OCI-LY3 (cell line): ENCODE measurements at regions not wholly inside any gene's neighbourhood (a gene's known extent, or its start where the extent isn't known, plus 50 kb on each side); places are given as distances from the start of the nearest gene placed in this dataset.

Experiments
- H2AFZ ChIP-seq: fragments of 200-600, 300-600 bp; shearing (Covaris generic); 2 replicates; pipeline ENCODE4 v1.6.0; 2014; ENCODE audit warnings: antibody characterized with exemption, low read depth, low read length
- H3K27ac ChIP-seq: fragments of 200-600, 300-600 bp; sonication (generic); 2 replicates; pipeline ENCODE4 v1.5.1; 2014; ENCODE audit warnings: mild to moderate bottlenecking, low read length, moderate library complexity, mixed read lengths
- H3K27me3 ChIP-seq: fragments of 200-600, 300-600 bp; sonication (generic); 2 replicates; pipeline ENCODE4 v1.6.1; 2014; ENCODE audit warnings: low read depth, low read length, mixed read lengths
- H3K36me3 ChIP-seq: fragments of 200-600, 300-600 bp; sonication (generic); replicated peaks from 2 replicates; pipeline ENCODE3; 2014; ENCODE audit warnings: low read depth, low read length, mixed read lengths
- H3K4me1 ChIP-seq: fragments of 300-600, 200-600 bp; sonication (generic); 2 replicates; pipeline ENCODE4 v1.6.1; 2014; ENCODE audit warnings: low read length, mixed read lengths
- H3K4me2 ChIP-seq: fragments of 200-600, 300-600 bp; sonication (generic); 2 replicates; pipeline ENCODE4 v1.6.1; 2014; ENCODE audit warnings: low read length, mixed read lengths
- H3K4me3 ChIP-seq: fragments of 300-600, 200-600 bp; sonication (generic); 2 replicates; pipeline ENCODE4 v1.5.1; 2014; ENCODE audit warnings: antibody characterized with exemption, mild to moderate bottlenecking, low read length, moderate library complexity
- H3K79me2 ChIP-seq: fragments of 300-600, 200-600 bp; shearing (Covaris generic); 2 replicates; pipeline ENCODE4 v1.6.1; 2014; ENCODE audit warnings: mild to moderate bottlenecking, low read length, mixed read lengths
- H3K9ac ChIP-seq: fragments of 300-600, 200-600 bp; shearing (Covaris generic); 2 replicates; pipeline ENCODE4 v1.6.0; 2014; ENCODE audit warnings: mild to moderate bottlenecking, low read length, moderate library complexity
- H3K9me3 ChIP-seq: fragments of 200-600, 300-600 bp; shearing (Covaris generic); 2 replicates; pipeline ENCODE4 v1.6.1; 2014; ENCODE audit warnings: low read length, mixed read lengths; ENCODE audit not compliant: insufficient read depth
- H4K20me1 ChIP-seq: fragments of 200-600, 300-600 bp; sonication (generic); 2 replicates; pipeline ENCODE4 v1.6.1; 2016; ENCODE audit warnings: low read length, mixed read lengths; ENCODE audit not compliant: insufficient read depth
- EZH2phosphoT487 ChIP-seq: fragments of 200-600 bp; shearing (Covaris generic); IDR thresholded peaks from 2 replicates; pipeline ENCODE4 v1.6.1; 2018; ENCODE audit warnings: antibody characterized with exemption, mixed run types, low read depth
- TF ChIP-seq, protein P1 (sequence below): fragments of 200-600, 300-600 bp; sonication (generic); IDR thresholded peaks from 2 replicates; pipeline ENCODE4 v1.5.1; 2014; ENCODE audit warnings: antibody characterized with exemption, low read length, low read depth

DNA sequence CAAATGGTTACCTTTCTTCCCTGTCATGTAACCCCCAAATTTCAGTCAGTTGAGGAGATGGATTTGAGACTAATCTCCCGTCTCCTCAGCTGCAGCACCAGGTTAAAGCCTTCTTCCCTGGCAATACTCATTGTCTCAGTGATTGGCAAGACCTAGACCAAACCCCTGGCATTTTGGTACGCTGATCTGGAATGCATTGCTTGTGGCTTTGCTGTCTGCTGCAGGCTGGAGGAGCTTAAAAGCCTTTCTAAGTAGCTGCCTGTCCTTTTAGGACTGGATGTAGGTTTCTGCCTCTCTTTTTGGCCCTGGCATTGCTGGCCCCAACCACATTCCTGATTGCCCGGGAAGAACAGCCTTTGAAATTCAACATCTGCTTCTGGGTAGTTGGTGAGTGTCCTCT, 729.6 kb upstream of the GJE1 start:
- Histone ChIP-seq H3K79me2 (no peaks in the 10 kb centered on the region), H3K4me2 (no peak overlapping the region), H3K9me3 (peaks cover 3% of the 10 kb centered on the region; the same call in 1 of the 2 replicates), H3K27me3 (no peaks in the 10 kb centered on the region), H3K27ac (no peak overlapping the region), H2AFZ (no peak overlapping the region), H3K4me1 (0 out of 2 replicates have a peak, but pooled peaks cover 8% of the 10 kb centered on the region), H4K20me1 (no peaks in the 10 kb centered on the region), H3K9ac (no peak overlapping the region), H3K4me3 (no peak overlapping the region), H3K36me3 (no peaks in the 10 kb centered on the region)
- no peak for TF ChIP-seq EZH2phosphoT487
- TF ChIP-seq, protein P1, sequence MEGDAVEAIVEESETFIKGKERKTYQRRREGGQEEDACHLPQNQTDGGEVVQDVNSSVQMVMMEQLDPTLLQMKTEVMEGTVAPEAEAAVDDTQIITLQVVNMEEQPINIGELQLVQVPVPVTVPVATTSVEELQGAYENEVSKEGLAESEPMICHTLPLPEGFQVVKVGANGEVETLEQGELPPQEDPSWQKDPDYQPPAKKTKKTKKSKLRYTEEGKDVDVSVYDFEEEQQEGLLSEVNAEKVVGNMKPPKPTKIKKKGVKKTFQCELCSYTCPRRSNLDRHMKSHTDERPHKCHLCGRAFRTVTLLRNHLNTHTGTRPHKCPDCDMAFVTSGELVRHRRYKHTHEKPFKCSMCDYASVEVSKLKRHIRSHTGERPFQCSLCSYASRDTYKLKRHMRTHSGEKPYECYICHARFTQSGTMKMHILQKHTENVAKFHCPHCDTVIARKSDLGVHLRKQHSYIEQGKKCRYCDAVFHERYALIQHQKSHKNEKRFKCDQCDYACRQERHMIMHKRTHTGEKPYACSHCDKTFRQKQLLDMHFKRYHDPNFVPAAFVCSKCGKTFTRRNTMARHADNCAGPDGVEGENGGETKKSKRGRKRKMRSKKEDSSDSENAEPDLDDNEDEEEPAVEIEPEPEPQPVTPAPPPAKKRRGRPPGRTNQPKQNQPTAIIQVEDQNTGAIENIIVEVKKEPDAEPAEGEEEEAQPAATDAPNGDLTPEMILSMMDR = no peak

DNA sequence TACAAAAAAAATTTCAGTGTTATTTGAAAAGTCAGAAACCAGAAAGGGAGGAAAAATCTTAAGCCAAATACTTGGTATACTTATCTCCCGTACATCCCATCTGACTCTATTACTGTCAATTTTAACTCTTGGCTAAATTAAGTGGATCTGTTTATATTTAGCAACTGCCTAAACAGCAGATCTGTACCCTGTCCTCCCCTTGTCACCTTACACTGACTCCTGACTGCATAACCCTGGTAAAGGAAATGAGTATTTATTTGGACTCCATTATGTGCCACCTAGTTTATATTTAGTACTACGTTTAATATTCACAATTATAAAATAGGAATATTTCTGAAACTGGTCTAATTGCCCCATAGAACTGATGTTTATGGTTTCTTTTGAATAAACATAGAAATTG, 730.2 kb upstream of the GJE1 start:
- no peaks in the 10 kb centered on the region for H4K20me1 ChIP-seq
- no peak overlapping the region for H3K4me3 ChIP-seq
- no peak overlapping the region for H2AFZ ChIP-seq
- TF ChIP-seq EZH2phosphoT487 = no peak
- TF ChIP-seq, protein P1 = no peak
- no peaks in the 10 kb centered on the region for H3K36me3 ChIP-seq
- H3K27ac ChIP-seq = no peak overlapping the region
- H3K4me1 ChIP-seq = 0 out of 2 replicates have a peak, but pooled peaks cover 8% of the 10 kb centered on the region
- H3K79me2 ChIP-seq = no peaks in the 10 kb centered on the region
- no peaks in the 10 kb centered on the region for H3K27me3 ChIP-seq
- H3K9ac ChIP-seq = no peak overlapping the region
- no peak overlapping the region for H3K4me2 ChIP-seq
- no peaks in the 10 kb centered on the region for H3K9me3 ChIP-seq

DNA sequence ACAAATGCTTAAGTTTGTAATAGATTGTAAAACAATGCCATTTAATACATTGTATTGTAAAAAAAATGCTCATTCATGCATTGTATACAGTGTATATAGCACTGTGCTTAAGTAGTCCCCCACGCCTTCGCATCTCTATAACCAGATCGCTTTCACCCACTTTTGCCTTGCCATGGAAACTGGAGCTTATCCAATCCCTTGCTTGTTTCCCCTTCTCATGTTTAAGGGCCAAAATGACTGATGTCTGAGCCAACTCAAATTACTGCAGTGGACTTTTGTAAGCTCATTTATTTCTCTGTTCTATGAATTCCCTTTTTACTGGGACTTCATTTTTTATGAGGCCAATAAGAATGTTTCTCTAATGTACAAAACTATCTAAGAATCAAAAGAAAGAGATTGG, 730.9 kb upstream of the GJE1 start:
- Histone ChIP-seq H3K27ac (no peak overlapping the region), H3K79me2 (no peaks in the 10 kb centered on the region), H3K36me3 (no peaks in the 10 kb centered on the region), H3K9me3 (no peaks in the 10 kb centered on the region), H3K4me3 (no peak overlapping the region), H3K9ac (no peak overlapping the region), H2AFZ (no peak overlapping the region), H3K4me1 (0 out of 2 replicates have a peak, but pooled peaks cover 8% of the 10 kb centered on the region), H4K20me1 (no peaks in the 10 kb centered on the region), H3K4me2 (no peak overlapping the region), H3K27me3 (no peaks in the 10 kb centered on the region)
- TF ChIP-seq, protein P1 = no peak
- TF ChIP-seq EZH2phosphoT487 = no peak

DNA sequence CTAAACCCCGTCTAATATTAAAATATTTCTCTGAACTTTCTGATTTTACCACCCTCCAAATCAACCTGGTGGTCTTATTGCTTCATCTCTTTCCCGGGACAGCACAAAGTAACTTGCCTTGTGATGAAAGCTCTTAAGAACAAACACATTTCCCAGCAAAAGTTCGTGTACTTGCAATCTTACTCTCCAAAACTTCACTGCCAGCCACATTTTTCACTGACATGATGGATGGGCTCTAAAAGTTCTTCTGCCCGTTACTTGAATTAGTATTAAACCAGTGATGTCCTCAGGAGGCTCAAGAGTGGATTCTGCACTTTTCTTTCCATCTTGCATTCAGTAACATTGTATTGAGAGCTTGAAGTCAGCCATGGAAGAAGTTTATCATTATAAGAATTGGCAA, 731.6 kb upstream of the GJE1 start:
- no peak for TF ChIP-seq EZH2phosphoT487
- TF ChIP-seq, protein P1 = no peak
- Histone ChIP-seq H3K4me3 (no peak overlapping the region), H3K27ac (no peak overlapping the region), H3K4me1 (0 out of 2 replicates have a peak, but pooled peaks cover 8% of the 10 kb centered on the region), H3K4me2 (no peak overlapping the region), H3K27me3 (no peaks in the 10 kb centered on the region), H3K79me2 (no peaks in the 10 kb centered on the region), H2AFZ (no peak overlapping the region), H3K9ac (no peak overlapping the region), H3K36me3 (no peaks in the 10 kb centered on the region), H3K9me3 (no peaks in the 10 kb centered on the region), H4K20me1 (no peaks in the 10 kb centered on the region)
